ENCODE measurements at regions not wholly inside any gene's neighbourhood (a gene's known extent, or its start where the extent isn't known, plus 50 kb on each side); places are given as distances from the start of the nearest gene placed in this dataset.

GRCh38 chr5:54388409-54388808 lies 67.1 kb upstream of the HSPB3 start:
- TF ChIP-seq POLR2A (IDR thresholded peaks at IDR 0.05) (no peak), CTCF (IDR thresholded peaks at IDR 0.05) (no peak), POLR2AphosphoS5 (IDR thresholded peaks at IDR 0.05) (no peak)
- Histone ChIP-seq H3K9me3 (no peaks in the 10 kb centered on the region), H3K27me3 (no peaks in the 10 kb centered on the region), H3K36me3 (no peaks in the 10 kb centered on the region), H3K4me1 (no peaks in the 10 kb centered on the region), H3K27ac (peak overlapping the region in 1 of 2 donors; percentile 43), H3K4me3 (no peak overlapping the region)
- DNase-seq (ENCODE audit: low spot score in 2 of 2), result no peak
- intact Hi-C loops (cut with DNase I; ENCODE audit: low total_unique reads), result no loop called here

GRCh38 chr5:54387659-54388232 lies 67.8 kb upstream of the HSPB3 start:
- Histone ChIP-seq H3K4me1 (no peaks in the 10 kb centered on the region), H3K27ac (no peak overlapping the region)
- TF ChIP-seq POLR2A (IDR thresholded peaks at IDR 0.05) (no peak), POLR2AphosphoS5 (IDR thresholded peaks at IDR 0.05) (no peak), CTCF (IDR thresholded peaks at IDR 0.05) (no peak)

GRCh38 chr5:54387031-54387430 lies 68.5 kb upstream of the HSPB3 start:
- H3K9me3 ChIP-seq, result no peaks in the 10 kb centered on the region
- no peak overlapping the region for H3K4me3 ChIP-seq
- TF ChIP-seq POLR2A (IDR thresholded peaks at IDR 0.05) (no peak), CTCF (IDR thresholded peaks at IDR 0.05) (no peak), POLR2AphosphoS5 (IDR thresholded peaks at IDR 0.05) (no peak)
- DNase-seq (ENCODE audit: low spot score in 2 of 2), result no peak
- H3K4me1 ChIP-seq, result no peaks in the 10 kb centered on the region
- no peaks in the 10 kb centered on the region for H3K36me3 ChIP-seq
- H3K27ac ChIP-seq, result no peak overlapping the region
- H3K27me3 ChIP-seq, result no peaks in the 10 kb centered on the region
- intact Hi-C loops (cut with DNase I; ENCODE audit: low total_unique reads), result no loop called here

More at GRCh38 chr5:54387659-54388232, 67.8 kb upstream of the HSPB3 start:
- Histone ChIP-seq H3K9me3 (no peaks in the 10 kb centered on the region), H3K27me3 (no peaks in the 10 kb centered on the region), H3K4me3 (no peak overlapping the region), H3K36me3 (no peaks in the 10 kb centered on the region)
- no peak for DNase-seq (ENCODE audit: low spot score in 2 of 2)
- intact Hi-C loops (cut with DNase I; ENCODE audit: low total_unique reads), result no loop called here

GRCh38 chr5:54385994-54386393 lies 69.5 kb upstream of the HSPB3 start:
- Histone ChIP-seq H3K9me3 (no peaks in the 10 kb centered on the region), H3K36me3 (no peaks in the 10 kb centered on the region), H3K27ac (peak overlapping the region in 1 of 2 donors; percentile 49), H3K27me3 (no peaks in the 10 kb centered on the region), H3K4me3 (no peak overlapping the region), H3K4me1 (no peaks in the 10 kb centered on the region)
- no peak for DNase-seq (ENCODE audit: low spot score in 2 of 2)
- no peak for TF ChIP-seq POLR2A (IDR thresholded peaks at IDR 0.05)
- intact Hi-C loops (cut with DNase I; ENCODE audit: low total_unique reads), result no loop called here

GRCh38 chr5:54384356-54384933 lies 71.1 kb upstream of the HSPB3 start:
- Histone ChIP-seq H3K36me3 (no peaks in the 10 kb centered on the region), H3K27ac (no peak overlapping the region), H3K9me3 (no peaks in the 10 kb centered on the region), H3K4me1 (no peaks in the 10 kb centered on the region), H3K27me3 (no peaks in the 10 kb centered on the region), H3K4me3 (no peak overlapping the region)
- intact Hi-C loops (cut with DNase I; ENCODE audit: low total_unique reads), result loop anchor here (5.0 kb wide), 1 partner anchor 148 kb away; no protein-coding TSS in a partner anchor
- DNase-seq (ENCODE audit: low spot score in 2 of 2), result no peak
- no peak for TF ChIP-seq POLR2AphosphoS5 (IDR thresholded peaks at IDR 0.05)

- peak overlapping the region in 1 of 2 donors; percentile 44 for H3K27ac ChIP-seq
- H3K27me3 ChIP-seq, result no peaks in the 10 kb centered on the region
- no peak for DNase-seq (ENCODE audit: low spot score in 2 of 2)
- no peak for TF ChIP-seq POLR2AphosphoS5 (IDR thresholded peaks at IDR 0.05)
- no peak for TF ChIP-seq CTCF (IDR thresholded peaks at IDR 0.05)
- TF ChIP-seq POLR2A (IDR thresholded peaks at IDR 0.05), result no peak
- no peaks in the 10 kb centered on the region for H3K4me1 ChIP-seq
- no peaks in the 10 kb centered on the region for H3K9me3 ChIP-seq
- H3K36me3 ChIP-seq, result no peaks in the 10 kb centered on the region
- no peak overlapping the region for H3K4me3 ChIP-seq
- intact Hi-C loops (cut with DNase I; ENCODE audit: low total_unique reads), result loop anchor here (5.0 kb wide), 1 partner anchor 148 kb away; no protein-coding TSS in a partner anchor
Measured at GRCh38 chr5:54383941-54384340, 71.6 kb upstream of the HSPB3 start.
